ENCODE measurements at regions not wholly inside any gene's neighbourhood (a gene's known extent, or its start where the extent isn't known, plus 50 kb on each side); places are given as distances from the start of the nearest gene placed in this dataset.

DNA sequence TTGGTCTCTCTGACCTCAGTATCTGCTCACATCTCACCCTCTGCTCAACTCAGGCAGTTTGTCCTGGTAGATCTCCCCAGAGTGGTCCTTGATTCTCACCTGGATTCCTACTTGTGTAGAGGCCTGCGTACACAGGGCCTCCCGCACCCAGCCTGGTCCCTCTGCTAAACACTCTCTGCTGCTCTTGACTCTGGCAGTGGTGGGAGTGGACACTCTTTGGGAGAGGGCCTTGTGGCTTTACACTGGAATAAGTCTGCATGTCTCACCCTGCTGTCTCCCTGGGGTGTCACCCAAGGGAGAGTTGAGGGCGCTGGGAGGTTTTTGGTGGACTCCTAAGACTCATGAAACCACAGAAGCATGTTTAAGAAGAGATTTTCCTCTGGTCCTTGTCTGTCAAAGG, 57.3 kb upstream of the ECI2 start:
- no peak for DNase-seq (ENCODE audit: low read depth)

DNA sequence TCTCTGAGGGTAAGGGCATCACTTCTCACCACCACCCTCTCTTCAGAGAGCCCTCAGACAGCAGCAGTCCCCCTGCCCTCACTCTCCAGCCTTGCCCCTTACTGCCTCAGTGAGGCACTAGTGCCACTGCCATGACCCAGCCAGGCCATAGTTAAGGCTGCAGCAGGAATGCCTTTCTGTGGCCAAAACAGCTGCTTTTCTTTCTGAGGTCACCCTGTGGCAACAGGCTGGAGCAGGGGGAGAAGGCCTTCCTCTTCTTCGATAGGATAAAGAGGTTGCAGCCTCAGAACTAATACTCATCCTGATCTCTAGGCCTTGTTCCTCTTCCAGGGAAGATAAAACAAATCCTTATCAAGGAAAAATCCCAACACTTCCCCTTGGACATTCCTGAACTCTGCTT, 56.8 kb upstream of the ECI2 start:
- no peak for DNase-seq (ENCODE audit: low read depth)

GRCh38 chr6:4191271-4191721, 55.9 kb upstream of the ECI2 start:
- DNase-seq (ENCODE audit: low read depth), result no peak

DNA sequence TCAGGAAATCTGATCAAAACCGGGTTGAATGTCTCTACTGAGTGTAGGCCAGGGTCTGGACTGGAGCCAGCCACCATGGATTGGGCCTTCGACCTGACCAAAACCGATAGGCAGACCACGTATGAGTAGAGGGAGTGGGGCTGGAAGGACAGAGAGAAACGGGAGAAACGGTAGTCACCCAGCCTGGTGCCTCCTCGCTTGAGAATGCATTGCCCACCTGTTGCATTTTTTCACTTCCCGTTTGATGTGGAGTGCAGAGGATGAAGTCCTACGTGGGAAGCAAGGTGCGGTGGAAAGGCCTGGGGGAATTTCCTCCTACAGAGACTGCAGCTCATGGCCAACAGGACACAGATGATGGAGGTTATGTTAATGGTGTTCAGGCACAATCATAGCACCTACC, 53.9 kb upstream of the ECI2 start:
- DNase-seq (ENCODE audit: low read depth), result no peak

DNA sequence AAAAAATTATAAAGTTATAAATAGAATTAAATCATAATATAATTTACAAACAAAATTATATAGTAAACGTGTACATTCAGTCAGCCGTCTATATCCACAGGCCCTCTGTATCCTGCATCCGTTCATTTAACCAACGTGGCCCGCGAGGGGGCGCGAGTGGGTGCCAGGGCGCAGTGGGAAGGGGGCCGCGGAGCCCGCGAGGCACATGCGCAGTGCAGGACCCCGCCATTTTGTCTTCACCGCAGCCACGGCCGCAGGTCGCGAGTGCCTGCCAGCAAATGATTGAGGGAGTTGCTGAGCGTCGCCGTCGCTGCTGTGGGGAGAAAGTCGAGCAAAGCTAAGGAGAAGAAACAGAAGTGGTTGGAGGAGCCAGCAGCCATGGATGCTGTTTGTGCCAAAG, 53.4 kb upstream of the ECI2 start:
- no peak for DNase-seq (ENCODE audit: low read depth)

DNA sequence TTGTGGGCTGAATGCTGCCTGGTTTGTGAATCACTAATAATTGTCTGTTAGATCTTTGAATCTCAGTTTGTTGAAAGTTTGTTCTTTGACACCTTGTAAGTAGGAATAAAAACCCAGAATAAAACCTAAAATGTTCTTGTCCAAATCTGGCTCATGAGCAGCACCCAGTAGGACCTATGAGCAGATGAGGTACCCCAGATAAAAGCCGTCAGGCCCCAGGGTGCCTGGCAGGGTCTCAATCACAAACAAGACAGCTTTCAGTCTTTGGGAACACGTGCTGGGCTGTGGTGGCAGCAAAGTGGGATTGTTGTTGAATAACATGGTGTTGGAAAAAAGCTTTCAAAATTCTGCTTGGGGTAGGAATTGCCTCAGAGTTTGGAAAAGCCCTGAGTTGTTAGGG, 52.1 kb upstream of the ECI2 start:
- no peak for DNase-seq (ENCODE audit: low read depth)

DNA sequence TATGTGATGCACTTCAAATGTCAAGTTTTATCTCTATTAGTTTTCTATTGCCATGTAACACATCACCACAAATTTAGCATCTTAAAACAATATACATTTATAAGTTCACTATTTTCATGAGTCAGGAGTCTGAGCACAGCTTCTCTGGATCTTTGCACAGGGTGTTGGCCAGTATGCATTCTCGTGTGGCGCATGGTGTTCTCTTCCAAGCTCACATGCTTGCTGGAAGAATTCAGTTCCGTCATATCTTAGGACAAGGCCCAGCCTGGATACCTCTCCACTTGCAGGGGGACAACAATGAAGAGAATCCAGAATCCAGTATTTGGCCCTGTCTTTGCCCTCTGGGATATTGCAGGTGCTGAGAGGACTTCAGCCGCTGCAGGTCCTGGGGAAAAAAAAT, 51.0 kb upstream of the ECI2 start:
- DNase-seq (ENCODE audit: low read depth), result no peak

DNA sequence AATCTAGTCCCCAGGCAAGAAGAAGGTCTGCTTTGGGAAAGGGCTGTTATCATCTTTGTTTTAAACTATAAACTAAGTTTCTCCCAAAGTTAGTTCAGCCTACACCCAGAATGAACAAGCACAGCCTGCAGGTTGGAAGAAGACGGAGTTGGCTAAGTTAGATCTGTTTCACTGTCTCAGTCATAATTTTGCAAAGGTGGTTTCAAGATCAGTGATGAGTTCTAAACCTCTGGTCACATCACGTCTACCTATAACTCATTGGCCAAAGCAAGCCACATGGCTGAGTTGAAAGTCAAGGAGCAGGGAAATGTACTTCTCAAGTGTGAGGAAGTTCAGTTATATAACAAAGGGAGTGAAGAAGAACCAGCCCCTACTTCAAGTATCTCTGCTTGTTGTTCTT, 50.5 kb upstream of the ECI2 start:
- no peak for DNase-seq (ENCODE audit: low read depth)

DNA sequence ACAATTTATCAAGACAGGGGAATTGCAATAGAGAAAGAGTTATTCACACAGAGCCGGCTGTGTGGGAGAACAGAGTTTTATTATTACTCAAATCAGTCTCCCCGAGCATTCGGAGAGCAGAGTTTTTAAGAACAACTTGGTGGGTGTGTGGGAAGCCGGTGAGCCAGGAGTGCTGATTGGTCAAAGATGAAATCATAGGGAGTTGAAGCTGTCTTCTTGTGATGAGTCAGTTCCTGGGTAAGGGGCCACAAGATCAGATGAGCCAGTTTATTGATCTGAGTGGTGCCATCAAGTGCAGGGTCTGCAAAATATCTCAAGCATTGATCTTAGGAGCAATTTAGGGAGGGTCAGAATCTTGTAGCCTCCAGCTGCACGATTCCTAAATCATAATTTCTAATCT, 50.0 kb upstream of the ECI2 start:
- no peak for DNase-seq (ENCODE audit: low read depth)

Data from forelimb muscle (tissue), 1 donor.